ENCODE measurements at regions not wholly inside any gene's neighbourhood (a gene's known extent, or its start where the extent isn't known, plus 50 kb on each side); places are given as distances from the start of the nearest gene placed in this dataset.

DNA sequence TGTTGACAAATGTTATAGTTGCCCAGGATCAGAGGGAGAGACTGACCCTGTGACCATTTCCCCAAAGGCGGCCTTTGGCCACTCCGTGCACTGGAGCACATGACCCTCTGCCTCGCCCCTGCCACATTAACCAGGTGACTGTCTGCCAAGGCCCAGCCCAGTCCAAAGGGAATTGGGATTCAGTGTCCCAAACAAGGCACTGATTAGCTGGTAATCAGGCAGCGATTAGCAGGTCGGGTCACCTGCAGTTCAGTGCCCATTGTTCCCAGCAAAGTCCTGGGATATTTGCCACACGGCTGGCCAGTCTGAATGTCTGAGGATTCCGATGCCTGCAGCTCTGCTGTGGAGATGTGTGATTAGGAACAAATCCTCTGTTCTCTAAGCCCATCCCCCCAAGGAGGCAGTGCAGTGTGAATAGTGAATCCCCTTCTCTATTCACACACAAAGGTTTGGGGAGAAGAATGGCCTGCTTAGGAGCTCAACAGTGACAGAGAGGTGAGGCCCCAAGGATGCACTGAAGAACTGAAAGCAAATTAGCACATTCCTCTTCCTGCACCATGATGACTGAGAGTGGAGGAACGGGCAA lies 123.1 kb upstream of the MAF start:
- H3K4me3 Mint-ChIP-seq: no peak overlapping the region
- peaks cover 2% of the 10 kb centered on the region for H3K36me3 Mint-ChIP-seq (ENCODE audit: low read depth)
- TF ChIP-seq, protein P1, sequence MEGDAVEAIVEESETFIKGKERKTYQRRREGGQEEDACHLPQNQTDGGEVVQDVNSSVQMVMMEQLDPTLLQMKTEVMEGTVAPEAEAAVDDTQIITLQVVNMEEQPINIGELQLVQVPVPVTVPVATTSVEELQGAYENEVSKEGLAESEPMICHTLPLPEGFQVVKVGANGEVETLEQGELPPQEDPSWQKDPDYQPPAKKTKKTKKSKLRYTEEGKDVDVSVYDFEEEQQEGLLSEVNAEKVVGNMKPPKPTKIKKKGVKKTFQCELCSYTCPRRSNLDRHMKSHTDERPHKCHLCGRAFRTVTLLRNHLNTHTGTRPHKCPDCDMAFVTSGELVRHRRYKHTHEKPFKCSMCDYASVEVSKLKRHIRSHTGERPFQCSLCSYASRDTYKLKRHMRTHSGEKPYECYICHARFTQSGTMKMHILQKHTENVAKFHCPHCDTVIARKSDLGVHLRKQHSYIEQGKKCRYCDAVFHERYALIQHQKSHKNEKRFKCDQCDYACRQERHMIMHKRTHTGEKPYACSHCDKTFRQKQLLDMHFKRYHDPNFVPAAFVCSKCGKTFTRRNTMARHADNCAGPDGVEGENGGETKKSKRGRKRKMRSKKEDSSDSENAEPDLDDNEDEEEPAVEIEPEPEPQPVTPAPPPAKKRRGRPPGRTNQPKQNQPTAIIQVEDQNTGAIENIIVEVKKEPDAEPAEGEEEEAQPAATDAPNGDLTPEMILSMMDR (conservative IDR thresholded peaks at IDR 0.05): no peak
- peaks cover 15% of the 10 kb centered on the region for H3K4me1 Mint-ChIP-seq
- Histone ChIP-seq H3K27me3 (ENCODE audit: control insufficient read depth, insufficient read depth, low read length, poor library complexity, severe bottlenecking) (peaks cover 11% of the 10 kb centered on the region), H3K27ac (ENCODE audit: low read depth, low read length) (no peak overlapping the region), H3K4me1 (ENCODE audit: control insufficient read depth, insufficient read depth, low read length) (peaks cover 16% of the 10 kb centered on the region), H3K36me3 (ENCODE audit: control insufficient read depth, insufficient read depth, low read length) (no peaks in the 10 kb centered on the region), H3K9me3 (ENCODE audit: control insufficient read depth, low read length) (no peaks in the 10 kb centered on the region), H3K9ac (ENCODE audit: extremely low read depth, low read length, poor library complexity, severe bottlenecking) (no peak overlapping the region), H3K4me3 (ENCODE audit: low read length) (no peak overlapping the region)
- peaks cover 14% of the 10 kb centered on the region for H3K27me3 Mint-ChIP-seq (ENCODE audit: insufficient read depth)
- peaks cover 4% of the 10 kb centered on the region for H3K9me3 Mint-ChIP-seq
- 48 to 60% methylated on average over 3 to 8 of the region's 8 CpGs for WGBS, 2 experiments (ENCODE audit: insufficient coverage in 1 of 2, insufficient read length in 1 of 2)
- DNase-seq: peak; percentile 90
- H3K27ac Mint-ChIP-seq: peak overlapping the region; percentile 82

DNA sequence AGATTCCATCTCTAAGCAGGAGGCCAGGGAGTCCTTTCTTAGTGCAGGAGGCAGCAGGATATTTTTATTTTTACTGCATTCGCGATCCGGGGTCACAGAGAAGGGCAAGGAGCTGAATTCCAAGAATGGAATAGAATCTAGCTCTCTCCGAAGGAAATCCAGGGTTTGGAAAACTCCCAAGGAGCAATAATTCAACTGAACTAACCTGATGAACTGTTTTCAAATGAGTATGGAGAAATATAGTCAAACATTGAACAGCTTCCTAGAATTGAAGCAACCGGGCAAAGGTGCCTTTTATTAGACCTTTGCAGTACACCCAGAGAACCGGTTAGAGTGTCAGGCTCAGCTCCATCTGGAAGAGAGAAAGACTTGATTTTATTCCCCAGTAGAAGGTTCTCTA lies 120.7 kb upstream of the MAF start:
- Histone ChIP-seq H3K9ac (ENCODE audit: extremely low read depth, low read length, poor library complexity, severe bottlenecking) (no peak overlapping the region), H3K36me3 (ENCODE audit: control insufficient read depth, insufficient read depth, low read length) (no peaks in the 10 kb centered on the region), H3K9me3 (ENCODE audit: control insufficient read depth, low read length) (no peaks in the 10 kb centered on the region), H3K27me3 (ENCODE audit: control insufficient read depth, insufficient read depth, low read length, poor library complexity, severe bottlenecking) (peaks cover 4% of the 10 kb centered on the region), H3K27ac (ENCODE audit: low read depth, low read length) (no peak overlapping the region), H3K4me1 (ENCODE audit: control insufficient read depth, insufficient read depth, low read length) (peaks cover 16% of the 10 kb centered on the region), H3K4me3 (ENCODE audit: low read length) (no peak overlapping the region)
- DNase-seq: no peak
- TF ChIP-seq, protein P1 (conservative IDR thresholded peaks at IDR 0.05): no peak
- Mint-ChIP-seq H3K4me3 (no peak overlapping the region), H3K4me1 (peaks cover 31% of the 10 kb centered on the region), H3K9me3 (peaks cover 4% of the 10 kb centered on the region), H3K36me3 (ENCODE audit: low read depth) (peaks cover 2% of the 10 kb centered on the region), H3K27me3 (ENCODE audit: insufficient read depth) (peaks cover 6% of the 10 kb centered on the region), H3K27ac (no peak overlapping the region)
- 94 to 96% methylated on average over 6 of the region's 6 CpGs for WGBS, 2 experiments (ENCODE audit: insufficient coverage in 1 of 2, insufficient read length in 1 of 2)

DNA sequence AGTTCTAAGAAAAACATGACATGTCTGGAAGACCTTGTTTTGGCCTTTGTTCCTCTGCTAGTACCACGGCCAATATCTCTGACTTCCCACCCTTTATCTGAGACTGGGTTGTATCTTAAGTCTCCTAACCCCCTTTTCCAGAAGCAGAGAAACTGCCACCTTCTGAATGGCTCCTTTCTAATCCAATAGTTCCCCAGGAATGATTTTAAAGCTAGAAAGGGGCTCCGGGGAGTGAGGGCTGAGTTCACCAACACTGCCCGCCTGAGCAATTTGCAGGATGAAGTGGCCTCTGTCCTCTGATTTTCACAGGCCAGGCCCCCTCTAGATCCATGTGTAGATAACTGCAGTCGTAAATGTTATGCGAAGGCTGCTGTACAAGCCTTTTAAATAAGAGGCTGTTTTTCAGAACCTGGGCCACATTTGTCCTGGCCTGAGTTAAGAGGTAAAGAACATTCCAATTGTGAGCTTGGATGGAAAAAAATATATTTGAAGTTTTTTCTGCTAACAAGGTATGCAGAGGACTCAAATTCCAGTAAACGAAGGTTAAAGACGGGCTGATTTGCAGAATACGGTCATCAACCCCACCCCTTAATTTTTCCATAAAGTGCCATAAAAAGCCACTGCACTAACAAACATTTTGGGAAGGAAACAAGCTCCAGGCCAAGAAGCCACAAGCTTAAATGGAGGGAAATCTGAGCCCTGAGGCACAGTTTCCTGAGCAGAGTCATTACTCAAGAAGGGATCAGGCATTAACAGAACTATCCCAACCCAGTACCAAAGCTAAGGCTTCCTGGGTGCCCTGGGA lies 117.0 kb upstream of the MAF start:
- TF ChIP-seq, protein P1 (conservative IDR thresholded peaks at IDR 0.05): no peak
- no peak overlapping the region for H3K9ac ChIP-seq (ENCODE audit: extremely low read depth, low read length, poor library complexity, severe bottlenecking)
- H3K4me3 ChIP-seq (ENCODE audit: low read length): no peak overlapping the region
- peaks cover 2% of the 10 kb centered on the region for H3K36me3 Mint-ChIP-seq (ENCODE audit: low read depth)
- H3K4me1 Mint-ChIP-seq: peaks cover 16% of the 10 kb centered on the region
- peaks cover 4% of the 10 kb centered on the region for H3K27me3 Mint-ChIP-seq (ENCODE audit: insufficient read depth)
- 82 to 91% methylated on average over 4 to 8 of the region's 8 CpGs for WGBS, 2 experiments (ENCODE audit: insufficient coverage in 1 of 2, insufficient read length in 1 of 2)
- no peak for DNase-seq
- H3K36me3 ChIP-seq (ENCODE audit: control insufficient read depth, insufficient read depth, low read length): no peaks in the 10 kb centered on the region
- H3K9me3 Mint-ChIP-seq: peaks cover 10% of the 10 kb centered on the region
- H3K27me3 ChIP-seq (ENCODE audit: control insufficient read depth, insufficient read depth, low read length, poor library complexity, severe bottlenecking): no peaks in the 10 kb centered on the region
- no peak overlapping the region for H3K27ac ChIP-seq (ENCODE audit: low read depth, low read length)
- no peaks in the 10 kb centered on the region for H3K4me1 ChIP-seq (ENCODE audit: control insufficient read depth, insufficient read depth, low read length)
- no peak overlapping the region for H3K4me3 Mint-ChIP-seq
- H3K9me3 ChIP-seq (ENCODE audit: control insufficient read depth, low read length): no peaks in the 10 kb centered on the region
- H3K27ac Mint-ChIP-seq: no peak overlapping the region
